ENCODE measurements at regions not wholly inside any gene's neighbourhood (a gene's known extent, or its start where the extent isn't known, plus 50 kb on each side); places are given as distances from the start of the nearest gene placed in this dataset.
A peak's percentile ranks its signal among the peaks of the same experiment; 100 is the strongest.

- Histone ChIP-seq H3K9me1 (ENCODE audit: insufficient read depth, low read length) (no peaks in the 10 kb centered on the region), H4K5ac (ENCODE audit: low read depth, low read length) (no peak overlapping the region), H3K79me1 (ENCODE audit: low read depth in 1 of 2, low read length in 2 of 2) (no peaks in the 10 kb centered on the region), H2BK5ac (ENCODE audit: low read depth, low read length, poor library complexity, severe bottlenecking) (no peak overlapping the region), H2BK120ac (ENCODE audit: low read depth, low read length) (no peak overlapping the region), H2BK20ac (ENCODE audit: low read depth, low read length) (no peak overlapping the region), H2BK15ac (ENCODE audit: low read depth, low read length) (no peak overlapping the region), H3K4me2 (ENCODE audit: low read depth, low read length) (no peak overlapping the region), H4K91ac (ENCODE audit: insufficient read depth, low read depth, low read length) (no peak overlapping the region), H3K9me3 (ENCODE audit: control insufficient read depth, insufficient read depth, low read length) (peaks cover 8% of the 10 kb centered on the region), H3K4ac (ENCODE audit: low read depth, low read length) (no peak overlapping the region), H3K36me3 (ENCODE audit: control insufficient read depth, insufficient read depth, low read length) (no peaks in the 10 kb centered on the region), H2AFZ (replicated peaks; ENCODE audit: low read length, poor library complexity) (no peak overlapping the region), H4K8ac (ENCODE audit: low read depth in 2 of 2, low read length in 2 of 2) (no peak overlapping the region), H3K14ac (replicated peaks; ENCODE audit: low read depth, low read length) (no peak overlapping the region), H2AK5ac (ENCODE audit: low read depth, low read length) (no peak overlapping the region), H3K27me3 (ENCODE audit: control insufficient read depth, insufficient read depth, low read length) (no peaks in the 10 kb centered on the region; the same call in 1 of the 2 replicates), H3K18ac (ENCODE audit: low read depth, low read length) (no peak overlapping the region), H2AK9ac (replicated peaks; ENCODE audit: low read depth, low read length, poor library complexity) (no peak overlapping the region), H3K4me1 (ENCODE audit: control insufficient read depth, insufficient read depth, low read length) (peaks cover 5% of the 10 kb centered on the region), H3K4me3 (ENCODE audit: insufficient read depth, low read depth, low read length) (no peak overlapping the region), H4K20me1 (ENCODE audit: insufficient read depth, low read length) (no peaks in the 10 kb centered on the region), H3K23ac (ENCODE audit: low read depth, low read length) (no peak overlapping the region), H3K9ac (ENCODE audit: low read depth, low read length) (no peak overlapping the region), H3K56ac (ENCODE audit: extremely low read depth, insufficient read depth, low read length) (no peak overlapping the region), H3K27ac (ENCODE audit: insufficient read depth, low read length) (no peak overlapping the region)
- 56% methylated on average over 2 of the region's 4 CpGs; no CpG with 5 or more reads in 1 of the 2 experiments for WGBS, 2 experiments (ENCODE audit: extremely low coverage in 2 of 2, insufficient read length in 1 of 2)
- no peak for DNase-seq
- intact Hi-C loops (cut with micrococcal nuclease) (no loop called here), in situ Hi-C loops (cut with MboI; ENCODE audit: low sequenced_read_pairs) (no loop called here), dilution Hi-C loops (cut with HindIII; ENCODE audit: low sequenced_read_pairs, unreplicated experiment) (no loop called here)
- TF ChIP-seq MAZ (IDR thresholded peaks at IDR 0.05; ENCODE audit: borderline replicate concordance, low read depth, low read length) (no peak), ELK1 (IDR thresholded peaks at IDR 0.05; ENCODE audit: borderline replicate concordance, low read depth, low read length) (no peak), CEBPB (IDR thresholded peaks at IDR 0.05; ENCODE audit: low read depth, low read length) (no peak), CHD1 (IDR thresholded peaks at IDR 0.05; ENCODE audit: low read depth, low read length) (no peak), POLR2A (IDR thresholded peaks at IDR 0.05; ENCODE audit: low read depth, low read length) (no peak), CTCF (conservative IDR thresholded peaks at IDR 0.05; ENCODE audit: low read depth, low read length) (no peak), USF2 (IDR thresholded peaks at IDR 0.05; ENCODE audit: low read depth, low read length) (no peak), FOS (IDR thresholded peaks at IDR 0.05; ENCODE audit: low read depth, low read length) (no peak), RAD21 (IDR thresholded peaks at IDR 0.05; ENCODE audit: low read length) (no peak), SMC3 (IDR thresholded peaks at IDR 0.05; ENCODE audit: low read depth, low read length) (no peak), BHLHE40 (IDR thresholded peaks at IDR 0.05; ENCODE audit: low read depth, low read length) (no peak), RFX5 (IDR thresholded peaks at IDR 0.05; ENCODE audit: low read depth, low read length) (no peak), MXI1 (IDR thresholded peaks at IDR 0.05; ENCODE audit: borderline replicate concordance, low read depth, low read length) (no peak), NFE2L2 (IDR thresholded peaks at IDR 0.05; ENCODE audit: low read depth, low read length) (no peak), MAFK (IDR thresholded peaks at IDR 0.05; ENCODE audit: low read depth, low read length) (no peak)
- ChIA-PET POLR2A (ENCODE audit: unreplicated experiment) (no interaction called here), CTCF (no interaction called here)
- peak; percentile 12; the same call in 1 of the 2 replicates for ATAC-seq (ENCODE audit: low read depth)
- no TSS peak for BruUV-seq (replicated peaks)
Measured at GRCh38 chr2:240225131-240225530, 84.7 kb upstream of the OTOS start.

Measured in IMR-90 (cell line).